GM12892 (cell line): ENCODE measurements at regions not wholly inside any gene's neighbourhood (a gene's known extent, or its start where the extent isn't known, plus 50 kb on each side); places are given as distances from the start of the nearest gene placed in this dataset.

ENCODE experiments used
- POLR2A ChIP-seq: IDR thresholded peaks from 2 replicates; pipeline ENCODE4 v1.6.1; 2011; ENCODE audit warnings: low read depth, low read length, control low read depth
- POLR2AphosphoS5 ChIP-seq: IDR thresholded peaks from 2 replicates; pipeline ENCODE4 v1.6.1; 2011; ENCODE audit warnings: low read depth, low read length, control low read depth
- TAF1 ChIP-seq: IDR thresholded peaks from 2 replicates; pipeline ENCODE4 v1.6.1; 2011; ENCODE audit warnings: low read depth, mild to moderate bottlenecking, control low read depth, low read length, borderline replicate concordance

DNA sequence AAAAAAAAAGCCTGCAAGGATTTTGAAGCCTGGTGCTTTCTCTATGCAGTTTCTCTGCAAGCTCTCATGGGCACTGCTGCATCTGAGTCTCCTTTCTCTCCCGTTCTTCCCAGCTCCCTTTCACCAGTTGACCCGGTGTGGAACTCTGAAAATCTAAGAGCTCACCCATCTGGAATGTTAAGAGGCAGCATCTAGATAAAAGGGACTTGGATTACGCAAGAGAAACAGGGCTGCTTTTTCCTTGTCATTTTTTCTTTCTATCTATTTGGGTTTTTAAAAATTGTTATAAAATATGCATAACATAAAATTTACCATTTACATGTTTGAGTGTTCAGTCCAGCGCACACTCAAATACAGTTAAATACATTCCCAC, 95.2 kb upstream of the RPS6KA3 start:
- TF ChIP-seq POLR2A (no peak), POLR2AphosphoS5 (no peak), TAF1 (no peak)
